CD4-positive, alpha-beta T cell treated with Interferon alpha-2 for 1 hour (primary cell): ENCODE measurements at regions not wholly inside any gene's neighbourhood (a gene's known extent, or its start where the extent isn't known, plus 50 kb on each side); places are given as distances from the start of the nearest gene placed in this dataset.

Source experiments
- DNase-seq, 2 donors: peaks; one replicate each; pipeline ENCODE4 v3.0.0-alpha.2; 2020 to 2022

DNA sequence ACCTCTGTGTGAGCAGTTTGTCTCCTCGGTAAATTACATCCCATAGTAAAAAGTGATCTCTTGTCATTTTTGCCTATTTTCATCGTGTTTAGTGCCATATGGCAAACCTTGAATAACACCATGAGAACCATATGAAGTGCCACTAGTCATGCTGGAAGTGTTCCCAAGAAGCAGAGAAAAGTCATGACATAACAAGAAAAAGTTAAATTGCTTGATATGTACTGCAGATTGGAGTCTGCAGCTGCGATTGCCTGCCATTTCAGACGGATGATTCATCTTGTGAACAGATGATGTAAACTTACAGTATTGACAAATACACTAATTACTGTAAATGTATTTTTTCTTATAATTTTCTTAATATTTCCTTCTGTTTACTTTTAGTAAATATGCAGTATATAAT lies 846.7 kb downstream of the BCL11A start:
- DNase-seq: no peak

- DNase-seq: no peak
Observed at GRCh38 chr2:59703796-59704195, 849.7 kb downstream of the BCL11A start.

DNA sequence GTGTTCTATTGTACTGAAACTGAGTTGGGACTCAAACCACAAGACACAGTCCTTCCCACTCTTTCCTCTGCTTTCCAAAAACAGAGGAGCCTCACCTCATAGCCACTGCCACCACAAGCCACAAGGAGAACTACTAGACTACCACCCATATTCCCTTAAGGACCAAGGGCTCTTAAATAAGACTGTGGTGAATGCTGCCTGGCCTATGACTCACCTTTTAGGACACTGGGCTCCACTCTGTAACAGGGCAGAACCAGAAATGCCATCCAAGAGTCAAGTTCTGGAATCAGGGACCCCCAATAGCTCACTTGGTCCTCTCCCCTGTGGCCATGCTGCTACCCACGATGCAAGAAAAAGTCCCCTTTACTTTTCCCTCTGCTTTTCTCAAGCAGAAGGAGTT lies 851.4 kb downstream of the BCL11A start:
- DNase-seq: no peak

GRCh38 chr2:59701271-59701994 lies 852.0 kb downstream of the BCL11A start:
- DNase-seq: no peak

DNA sequence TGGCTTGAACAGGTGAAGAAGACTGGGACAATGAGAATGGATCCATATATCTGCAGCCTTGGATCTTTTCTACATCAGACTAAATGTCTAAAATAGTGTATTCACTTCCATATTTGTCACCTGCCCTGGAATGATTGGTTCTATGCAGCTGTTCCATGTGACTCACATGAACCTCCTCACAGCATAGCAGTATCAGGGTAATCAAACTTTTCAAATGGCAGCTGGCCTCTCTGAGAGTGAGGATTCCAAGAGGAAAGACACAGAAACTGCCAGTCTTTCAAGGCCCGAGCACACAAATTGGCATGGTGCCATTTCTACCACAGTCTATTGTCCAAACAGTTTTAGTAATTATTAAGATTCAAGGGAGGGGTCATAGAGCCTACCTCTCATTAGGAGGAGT lies 859.3 kb downstream of the BCL11A start:
- no peak for DNase-seq

DNA sequence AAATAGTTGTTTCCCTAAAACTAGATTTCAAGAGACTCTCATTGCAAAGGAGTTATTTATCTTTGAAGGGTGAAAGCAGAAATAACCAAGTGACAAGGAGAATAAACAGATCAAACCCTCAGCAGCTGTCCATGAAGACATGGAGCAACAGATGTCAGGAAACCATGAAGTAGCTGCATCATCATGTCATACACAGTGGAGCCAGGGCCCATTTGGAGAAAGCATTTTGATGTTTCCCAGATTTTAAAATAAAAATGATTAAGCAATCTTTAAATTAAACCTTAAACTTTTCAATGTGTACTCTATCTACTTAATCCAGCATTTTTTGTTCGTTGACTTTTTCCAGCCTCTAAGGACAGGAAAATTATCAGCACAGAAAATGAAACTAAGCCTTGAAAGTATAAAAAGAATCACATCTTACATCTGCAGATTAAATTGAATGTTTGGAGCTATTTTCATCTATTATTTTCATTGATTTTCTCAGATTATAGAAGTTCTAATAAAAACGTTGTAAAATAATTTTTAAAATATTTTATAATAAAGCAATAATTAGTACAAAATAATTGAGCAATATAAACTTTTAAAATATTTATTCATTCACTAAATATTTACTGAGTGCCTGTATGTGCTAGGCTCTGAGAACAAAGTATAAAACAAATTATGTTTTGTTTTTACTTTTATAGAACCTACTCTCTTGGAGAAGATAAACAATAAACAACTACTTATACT lies 860.1 kb downstream of the BCL11A start:
- no peak for DNase-seq

GRCh38 chr2:59691518-59692190 lies 861.8 kb downstream of the BCL11A start:
- no peak for DNase-seq

GRCh38 chr2:59690849-59691248 lies 862.6 kb downstream of the BCL11A start:
- no peak for DNase-seq

DNA sequence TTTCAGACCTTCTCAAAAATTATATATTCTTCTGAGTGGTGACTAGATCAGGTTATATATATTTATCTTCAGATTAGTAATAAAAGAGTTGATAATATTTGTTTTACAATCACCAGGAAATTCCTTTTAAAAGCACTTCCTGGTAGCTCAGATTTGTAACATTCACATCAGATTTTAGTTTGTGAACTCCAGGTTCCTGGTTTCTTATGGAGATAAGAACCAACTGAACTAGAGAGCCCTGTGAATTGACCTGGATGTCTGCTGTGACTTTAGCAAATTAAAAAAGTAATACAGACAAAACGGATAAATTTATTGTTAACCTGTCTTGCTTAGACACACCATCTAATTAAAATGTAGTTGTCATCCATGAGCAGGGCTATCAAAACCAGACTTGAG lies 868.7 kb downstream of the BCL11A start:
- no peak for DNase-seq

DNA sequence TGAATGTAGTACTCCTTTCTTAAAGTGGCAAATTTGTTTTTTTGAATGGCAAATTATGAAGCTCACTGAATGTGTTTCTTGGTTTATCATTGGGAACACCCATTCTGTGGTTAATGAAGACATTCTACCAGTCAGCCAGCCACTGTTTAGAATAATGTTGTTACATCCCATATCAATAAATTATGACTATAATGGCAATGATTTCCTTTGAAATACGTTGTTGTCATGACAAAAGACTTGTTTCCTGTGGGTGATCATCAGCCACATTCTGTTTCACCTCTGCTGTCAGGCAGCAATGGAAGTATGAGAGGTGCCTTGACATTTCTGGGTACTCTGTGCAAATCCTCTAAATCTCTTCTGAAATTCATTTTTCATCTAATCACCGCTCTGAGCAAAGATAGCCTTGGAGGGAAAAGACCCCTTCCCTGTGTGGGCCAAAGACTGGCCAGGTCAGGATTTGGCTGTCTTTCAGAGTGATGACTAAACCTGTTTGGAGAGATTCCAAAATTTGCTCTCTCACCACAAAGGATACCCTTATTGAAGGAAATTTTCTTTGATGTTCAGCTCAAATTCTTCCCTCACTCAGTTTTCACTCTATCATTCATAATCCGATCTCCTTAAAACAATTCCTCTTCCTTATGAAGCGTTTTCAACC lies 869.2 kb downstream of the BCL11A start:
- no peak for DNase-seq

DNA sequence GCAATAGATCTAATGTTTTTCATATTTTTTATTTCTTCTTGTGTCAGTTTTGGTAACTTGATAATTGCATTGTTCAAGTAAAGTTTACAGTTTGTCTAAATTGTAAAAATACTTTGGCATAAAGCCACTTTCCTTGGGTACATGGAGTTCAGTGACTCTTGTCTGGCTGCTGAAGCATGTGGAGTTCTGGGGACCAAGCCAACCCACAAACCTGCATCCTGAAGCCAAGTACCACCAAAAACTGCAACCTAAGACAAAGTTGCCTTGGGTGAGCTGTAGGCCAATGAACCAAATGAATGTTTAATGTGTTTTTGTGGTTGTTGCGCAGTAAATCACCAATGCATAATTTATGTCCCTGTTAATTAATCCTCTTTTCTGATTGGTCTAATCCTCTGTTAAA lies 872.6 kb downstream of the BCL11A start:
- no peak for DNase-seq

DNA sequence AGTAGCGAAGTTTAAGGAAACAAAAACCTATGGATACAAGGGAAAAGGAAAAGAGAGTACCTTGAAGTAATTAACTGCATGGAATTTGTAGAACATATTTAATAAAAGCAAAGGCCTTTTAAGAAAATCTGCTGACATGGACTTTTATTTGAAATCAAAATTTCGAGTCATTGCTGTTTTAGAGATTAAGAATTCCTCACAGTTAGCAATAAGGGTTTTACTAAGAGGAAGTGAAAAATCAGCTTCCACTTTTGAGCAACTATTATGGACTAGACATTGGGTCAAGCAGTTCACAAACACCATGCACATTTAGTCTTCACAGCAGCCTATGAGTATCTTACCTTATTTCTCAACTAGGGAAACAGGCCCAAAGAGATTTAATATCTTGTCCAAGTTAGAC lies 876.3 kb downstream of the BCL11A start:
- no peak for DNase-seq

GRCh38 chr2:59674100-59674499 lies 879.4 kb downstream of the BCL11A start:
- DNase-seq: no peak

DNA sequence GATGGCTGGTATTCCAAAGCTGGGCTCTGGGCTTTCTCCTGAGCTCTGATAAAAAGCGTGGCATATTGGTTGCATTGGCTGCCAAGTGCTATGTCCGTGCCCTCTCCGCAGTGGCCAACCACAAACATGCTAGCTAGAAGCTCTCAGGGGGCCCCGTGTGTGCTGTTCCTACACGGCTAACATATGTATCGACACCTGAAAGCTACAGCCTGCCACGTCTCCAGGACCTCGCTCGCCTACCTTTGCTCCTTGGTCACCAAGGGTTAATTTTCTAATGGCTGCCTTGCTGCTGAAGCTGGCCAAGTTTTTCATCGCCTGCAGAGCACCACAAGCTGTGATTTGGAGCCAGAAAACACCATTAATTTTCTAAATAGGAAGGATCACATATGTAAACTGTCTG lies 888.4 kb downstream of the BCL11A start:
- no peak for DNase-seq

DNA sequence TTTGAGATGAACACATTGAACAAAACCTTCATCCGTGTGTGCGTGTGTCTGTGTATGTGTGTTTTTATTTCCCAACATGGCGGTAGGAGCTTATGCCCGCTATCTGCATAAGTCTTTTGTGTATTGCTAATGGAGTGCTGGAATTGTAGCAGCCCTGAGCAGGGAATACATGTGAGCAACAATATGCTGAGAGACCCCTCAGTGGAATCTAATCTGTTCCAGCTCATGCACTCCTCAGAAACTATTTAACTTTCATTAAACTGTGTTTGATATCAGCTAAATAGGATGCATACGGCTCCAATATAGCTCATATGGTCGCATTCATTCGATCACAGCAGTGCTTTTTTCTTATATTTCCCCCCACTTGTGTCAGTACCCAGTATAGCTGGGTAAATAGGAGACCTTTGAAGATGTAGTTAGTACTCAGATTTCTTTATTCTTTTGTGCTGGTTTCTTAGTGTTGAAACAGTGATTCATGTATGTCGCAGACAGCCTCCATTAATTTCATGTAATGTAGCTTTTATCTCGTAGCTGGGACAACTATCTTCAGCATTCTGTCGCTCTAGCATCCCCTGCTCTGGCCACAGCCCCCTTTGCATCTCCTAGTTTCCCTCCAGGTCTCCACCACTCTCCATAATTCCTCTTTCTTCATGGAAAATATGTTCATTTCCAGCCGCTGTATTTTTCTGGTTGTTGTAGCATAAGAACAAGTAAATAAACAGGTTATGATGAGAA lies 891.2 kb downstream of the BCL11A start:
- no peak for DNase-seq

DNA sequence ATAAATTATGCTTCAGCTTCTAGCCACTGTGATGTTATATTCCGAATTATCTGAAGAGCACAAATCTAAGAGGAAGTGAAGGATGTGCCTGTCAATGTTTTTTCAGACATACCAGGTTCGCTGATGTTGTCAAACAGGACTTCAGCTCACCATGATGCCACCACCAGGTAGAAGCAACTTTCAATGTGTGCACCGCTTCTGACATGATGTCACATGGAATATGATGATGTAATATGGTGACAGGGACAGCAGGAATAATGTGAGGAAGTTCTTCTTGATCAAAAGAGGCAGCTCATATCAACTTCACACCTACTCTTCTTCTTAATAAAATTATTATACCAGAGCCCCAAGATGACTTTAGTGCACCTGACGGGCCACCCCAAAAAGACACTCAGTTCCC lies 893.2 kb downstream of the BCL11A start:
- no peak for DNase-seq

- DNase-seq: no peak
Observed at GRCh38 chr2:59658906-59659635, 894.4 kb downstream of the BCL11A start.

DNA sequence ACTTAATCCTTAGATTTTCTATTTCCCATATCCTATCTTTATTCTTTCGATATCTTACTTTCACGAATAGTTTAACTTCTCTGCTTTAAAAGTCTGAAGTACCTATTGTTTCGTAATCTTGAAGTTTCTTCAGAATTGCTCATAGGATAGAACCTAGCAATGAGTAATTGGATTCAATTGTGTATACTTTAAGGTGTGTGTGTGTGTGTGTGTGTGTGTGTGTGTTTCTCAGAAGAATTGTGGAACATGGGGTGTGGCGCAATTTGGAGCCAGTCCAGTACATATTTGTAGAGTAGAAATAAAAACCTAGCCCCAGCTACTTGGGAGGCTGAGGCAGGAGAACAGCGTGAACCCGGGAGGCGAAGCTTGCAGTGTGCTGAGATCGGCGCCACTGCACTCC lies 897.6 kb downstream of the BCL11A start:
- DNase-seq: no peak

- DNase-seq: no peak
Observed at GRCh38 chr2:59654710-59655109, 898.7 kb downstream of the BCL11A start.

GRCh38 chr2:59653164-59653563 lies 900.3 kb downstream of the BCL11A start:
- no peak for DNase-seq

DNA sequence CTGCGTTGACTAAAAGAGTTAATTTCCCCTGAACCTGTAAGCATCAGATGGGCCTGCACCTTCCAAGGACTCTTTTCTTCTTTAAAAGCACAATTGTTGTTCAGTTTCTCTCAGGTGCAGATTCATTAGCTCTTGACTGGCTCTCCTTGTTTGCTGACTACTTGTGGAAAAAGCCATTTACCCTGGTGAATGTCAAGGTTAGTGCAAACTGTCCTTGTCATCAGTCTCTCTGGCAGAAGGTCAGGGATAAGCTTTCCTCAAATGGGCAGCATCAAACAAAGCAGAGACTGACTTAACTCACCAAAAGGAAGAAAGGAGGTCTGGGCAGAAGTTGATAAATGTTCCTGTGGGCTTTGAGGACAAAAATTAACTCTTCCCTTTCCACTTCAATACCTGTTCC lies 922.7 kb downstream of the BCL11A start:
- DNase-seq: no peak

DNA sequence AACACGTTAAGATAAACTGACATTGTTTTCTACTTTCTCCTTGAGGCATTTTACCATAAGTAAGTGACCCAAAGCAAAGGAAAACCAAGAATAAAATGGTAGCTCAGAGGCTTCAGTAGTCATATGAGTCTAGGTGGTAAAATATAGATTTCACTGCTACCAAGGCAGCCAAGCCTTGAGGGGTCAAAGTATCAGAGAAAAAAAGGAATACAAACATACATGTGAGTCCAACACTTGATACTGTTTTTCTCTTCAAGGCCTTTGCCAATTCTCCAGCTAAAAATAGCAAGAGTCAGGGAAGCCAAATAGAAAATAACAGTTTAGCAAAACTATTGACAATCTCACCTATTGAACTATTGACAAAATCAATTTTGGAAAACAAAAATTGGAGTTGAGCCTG lies 925.9 kb downstream of the BCL11A start:
- DNase-seq: no peak
